OCI-LY3 (cell line): ENCODE measurements at regions not wholly inside any gene's neighbourhood (a gene's known extent, or its start where the extent isn't known, plus 50 kb on each side); places are given as distances from the start of the nearest gene placed in this dataset.

ENCODE experiments used
- H2AFZ ChIP-seq: fragments of 200-600, 300-600 bp; shearing (Covaris generic); 2 replicates; pipeline ENCODE4 v1.6.0; 2014; ENCODE audit warnings: antibody characterized with exemption, low read depth, low read length
- H3K27ac ChIP-seq: fragments of 200-600, 300-600 bp; sonication (generic); 2 replicates; pipeline ENCODE4 v1.5.1; 2014; ENCODE audit warnings: mild to moderate bottlenecking, low read length, moderate library complexity, mixed read lengths
- H3K27me3 ChIP-seq: fragments of 200-600, 300-600 bp; sonication (generic); 2 replicates; pipeline ENCODE4 v1.6.1; 2014; ENCODE audit warnings: low read depth, low read length, mixed read lengths
- H3K36me3 ChIP-seq: fragments of 200-600, 300-600 bp; sonication (generic); replicated peaks from 2 replicates; pipeline ENCODE3; 2014; ENCODE audit warnings: low read depth, low read length, mixed read lengths
- H3K4me1 ChIP-seq: fragments of 300-600, 200-600 bp; sonication (generic); 2 replicates; pipeline ENCODE4 v1.6.1; 2014; ENCODE audit warnings: low read length, mixed read lengths
- H3K4me2 ChIP-seq: fragments of 200-600, 300-600 bp; sonication (generic); 2 replicates; pipeline ENCODE4 v1.6.1; 2014; ENCODE audit warnings: low read length, mixed read lengths
- H3K4me3 ChIP-seq: fragments of 300-600, 200-600 bp; sonication (generic); 2 replicates; pipeline ENCODE4 v1.5.1; 2014; ENCODE audit warnings: antibody characterized with exemption, mild to moderate bottlenecking, low read length, moderate library complexity
- H3K79me2 ChIP-seq: fragments of 300-600, 200-600 bp; shearing (Covaris generic); 2 replicates; pipeline ENCODE4 v1.6.1; 2014; ENCODE audit warnings: mild to moderate bottlenecking, low read length, mixed read lengths
- H3K9ac ChIP-seq: fragments of 300-600, 200-600 bp; shearing (Covaris generic); 2 replicates; pipeline ENCODE4 v1.6.0; 2014; ENCODE audit warnings: mild to moderate bottlenecking, low read length, moderate library complexity
- H3K9me3 ChIP-seq: fragments of 200-600, 300-600 bp; shearing (Covaris generic); 2 replicates; pipeline ENCODE4 v1.6.1; 2014; ENCODE audit warnings: low read length, mixed read lengths; ENCODE audit not compliant: insufficient read depth
- H4K20me1 ChIP-seq: fragments of 200-600, 300-600 bp; sonication (generic); 2 replicates; pipeline ENCODE4 v1.6.1; 2016; ENCODE audit warnings: low read length, mixed read lengths; ENCODE audit not compliant: insufficient read depth
- CTCF ChIP-seq: fragments of 200-600, 300-600 bp; sonication (generic); IDR thresholded peaks from 2 replicates; pipeline ENCODE4 v1.5.1; 2014; ENCODE audit warnings: antibody characterized with exemption, low read length, low read depth
- EZH2phosphoT487 ChIP-seq: fragments of 200-600 bp; shearing (Covaris generic); IDR thresholded peaks from 2 replicates; pipeline ENCODE4 v1.6.1; 2018; ENCODE audit warnings: antibody characterized with exemption, mixed run types, low read depth

GRCh38 chr1:98298319-98298718 lies 363.2 kb upstream of the SNX7 start:
- H3K27me3 ChIP-seq = no peaks in the 10 kb centered on the region
- TF ChIP-seq CTCF (no peak), EZH2phosphoT487 (no peak)
- no peaks in the 10 kb centered on the region for H3K4me1 ChIP-seq
- H3K9me3 ChIP-seq = no peaks in the 10 kb centered on the region
- H2AFZ ChIP-seq = no peak overlapping the region
- H3K36me3 ChIP-seq = no peaks in the 10 kb centered on the region
- H3K9ac ChIP-seq = no peak overlapping the region
- no peak overlapping the region for H3K4me3 ChIP-seq
- H3K27ac ChIP-seq = no peak overlapping the region
- H3K79me2 ChIP-seq = no peaks in the 10 kb centered on the region
- H3K4me2 ChIP-seq = no peak overlapping the region
- H4K20me1 ChIP-seq = no peaks in the 10 kb centered on the region

- Histone ChIP-seq H3K4me2 (no peak overlapping the region), H3K9me3 (no peaks in the 10 kb centered on the region), H3K36me3 (no peaks in the 10 kb centered on the region), H3K27me3 (no peaks in the 10 kb centered on the region), H3K4me3 (no peak overlapping the region), H2AFZ (no peak overlapping the region), H3K79me2 (no peaks in the 10 kb centered on the region), H3K9ac (no peak overlapping the region), H3K4me1 (no peaks in the 10 kb centered on the region), H3K27ac (no peak overlapping the region), H4K20me1 (no peaks in the 10 kb centered on the region)
- no peak for TF ChIP-seq CTCF
- TF ChIP-seq EZH2phosphoT487 = no peak
Observed at GRCh38 chr1:98296681-98297080, 364.8 kb upstream of the SNX7 start.

- H3K9me3 ChIP-seq = no peaks in the 10 kb centered on the region
- H3K9ac ChIP-seq = no peak overlapping the region
- H3K36me3 ChIP-seq = no peaks in the 10 kb centered on the region
- H4K20me1 ChIP-seq = no peaks in the 10 kb centered on the region
- no peaks in the 10 kb centered on the region for H3K4me1 ChIP-seq
- no peak overlapping the region for H3K27ac ChIP-seq
- H3K4me2 ChIP-seq = no peak overlapping the region
- H3K27me3 ChIP-seq = no peaks in the 10 kb centered on the region
- no peak overlapping the region for H2AFZ ChIP-seq
- no peaks in the 10 kb centered on the region for H3K79me2 ChIP-seq
- H3K4me3 ChIP-seq = no peak overlapping the region
- TF ChIP-seq EZH2phosphoT487 (no peak), CTCF (no peak)
Observed at GRCh38 chr1:98294127-98294526, 367.4 kb upstream of the SNX7 start.

GRCh38 chr1:98292994-98293393 lies 368.5 kb upstream of the SNX7 start:
- H3K9ac ChIP-seq = no peak overlapping the region
- no peak overlapping the region for H3K4me2 ChIP-seq
- no peaks in the 10 kb centered on the region for H3K4me1 ChIP-seq
- TF ChIP-seq EZH2phosphoT487 (no peak), CTCF (no peak)
- H3K27ac ChIP-seq = no peak overlapping the region
- H3K9me3 ChIP-seq = no peaks in the 10 kb centered on the region
- H2AFZ ChIP-seq = no peak overlapping the region
- no peaks in the 10 kb centered on the region for H4K20me1 ChIP-seq
- H3K36me3 ChIP-seq = no peaks in the 10 kb centered on the region
- no peaks in the 10 kb centered on the region for H3K79me2 ChIP-seq
- H3K4me3 ChIP-seq = no peak overlapping the region
- no peaks in the 10 kb centered on the region for H3K27me3 ChIP-seq
